HG02973 (cell line): ENCODE measurements at regions not wholly inside any gene's neighbourhood (a gene's known extent, or its start where the extent isn't known, plus 50 kb on each side); places are given as distances from the start of the nearest gene placed in this dataset.
"Not testable (repeated sequence)": the region's sequence is repeated elsewhere in the genome, so short reads cannot be mapped to it uniquely, and the experiment has no call there.

Experiments used
- ATAC-seq: cut with Tn5 transposase; IDR thresholded peaks from one replicate; pipeline ENCODE4 v1.9.1; 2021; ENCODE audit warnings: moderate library complexity; ENCODE audit not compliant: unreplicated experiment

DNA sequence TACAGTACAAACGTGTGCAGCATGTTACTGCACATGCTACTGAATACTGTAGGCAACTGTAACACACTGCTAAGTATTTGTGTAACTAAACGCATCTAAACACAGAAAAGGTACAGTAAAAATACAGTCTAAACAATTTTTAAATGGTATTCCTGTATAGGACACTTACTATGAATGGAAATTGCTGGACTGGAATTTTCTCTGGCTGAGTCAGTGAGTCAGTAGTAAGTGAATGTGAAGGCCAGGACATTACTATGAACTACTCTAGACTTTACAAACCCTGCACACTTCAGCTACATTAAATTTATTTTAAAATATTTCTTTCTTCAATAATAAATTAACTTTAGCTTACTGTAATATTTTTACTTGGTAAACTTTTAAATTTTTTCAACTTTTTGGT is 225.0 kb upstream of the TENT5A start:
- ATAC-seq = no peak

DNA sequence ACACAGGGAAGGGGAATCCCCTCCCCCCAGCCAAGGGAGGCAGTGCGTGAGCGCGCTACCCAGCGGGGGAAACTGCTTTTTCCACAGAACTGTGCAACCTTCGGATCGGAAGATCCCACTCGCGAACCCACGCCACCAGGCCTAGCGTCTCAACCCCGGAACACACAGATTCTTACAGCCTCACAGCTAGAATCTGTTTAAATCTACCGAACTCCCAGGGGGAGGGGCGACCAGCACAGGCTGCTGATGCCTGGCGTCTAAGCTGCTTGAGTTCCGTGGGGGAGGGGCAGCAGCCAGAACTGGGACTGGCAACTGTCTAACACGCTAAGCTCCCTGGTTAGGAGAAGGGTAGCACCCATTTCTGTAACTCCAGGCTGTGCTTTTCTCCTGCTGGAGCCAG is 217.3 kb upstream of the TENT5A start:
- ATAC-seq = no peak

DNA sequence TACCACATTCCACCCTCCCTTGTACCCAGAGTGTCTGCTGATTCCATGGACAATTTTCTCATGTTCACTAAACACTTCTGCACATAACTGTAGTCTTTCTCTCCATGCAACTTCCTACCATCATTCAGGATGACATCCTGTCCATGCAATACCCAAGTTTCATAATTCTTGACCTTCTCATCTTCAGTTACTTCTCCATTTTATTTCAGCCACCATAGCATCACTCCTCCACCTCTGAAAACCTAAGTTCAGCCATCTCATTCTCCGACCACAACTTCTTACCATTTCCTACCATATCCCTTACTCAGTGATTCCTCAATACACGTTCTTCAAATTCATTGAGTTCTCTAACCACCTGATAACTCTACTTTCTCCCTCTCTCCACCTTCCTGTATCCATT is 216.5 kb upstream of the TENT5A start:
- ATAC-seq = no peak

DNA sequence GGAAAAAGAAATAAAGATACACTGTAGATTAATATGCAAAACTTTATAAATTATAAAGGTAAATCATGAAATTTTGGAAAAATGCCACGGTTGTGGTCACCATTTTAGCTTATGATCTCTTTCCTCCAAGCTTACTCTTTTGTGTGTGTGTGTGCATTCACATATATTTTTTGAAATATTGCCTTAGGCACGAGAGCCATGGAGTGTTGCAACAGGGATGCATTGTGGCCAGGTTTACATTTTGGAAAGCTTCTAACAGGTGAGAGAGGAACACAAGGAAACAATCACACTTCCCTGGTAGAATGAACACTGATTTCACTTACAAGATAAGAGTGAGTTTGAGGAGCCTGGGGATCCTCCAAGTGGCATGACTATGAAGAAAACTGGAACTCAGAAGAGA is 214.5 kb upstream of the TENT5A start:
- no peak for ATAC-seq

DNA sequence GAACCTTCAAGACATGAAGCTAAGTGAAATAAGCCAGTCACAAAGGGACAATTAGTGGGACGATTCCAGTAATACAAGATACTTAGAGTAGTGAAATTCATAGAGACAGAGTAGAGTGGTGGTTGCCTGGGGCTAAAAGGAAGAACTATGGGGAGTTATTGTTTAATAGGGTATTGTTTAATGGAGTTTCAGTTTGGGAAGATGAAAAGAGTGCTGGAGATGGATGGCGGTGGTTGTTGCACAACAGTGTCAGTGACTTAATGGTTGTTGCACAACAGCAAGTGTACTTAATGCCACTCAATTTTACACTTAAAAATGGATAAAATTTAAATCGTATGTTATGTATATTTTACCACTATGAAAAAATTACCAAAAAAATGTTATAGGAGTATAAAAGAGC is 209.7 kb upstream of the TENT5A start:
- no peak for ATAC-seq

DNA sequence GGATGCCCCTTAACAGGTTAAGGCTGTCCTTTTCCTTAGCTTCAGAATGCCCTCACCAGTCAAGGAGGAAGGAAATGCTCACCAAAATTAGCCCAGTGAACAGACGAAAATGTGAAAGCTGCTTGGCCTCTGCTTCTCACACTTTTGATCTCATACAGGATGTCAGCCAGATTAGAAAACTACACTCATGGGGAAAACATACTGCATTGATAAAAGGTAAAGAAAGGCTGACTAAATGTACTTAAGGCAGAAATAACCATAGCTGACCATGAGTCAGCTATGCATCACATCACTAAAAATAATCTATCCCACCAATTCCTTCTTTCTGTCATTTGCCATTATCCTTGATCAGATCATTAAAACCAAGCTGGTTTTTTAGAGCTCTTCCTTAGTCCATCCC is 198.4 kb upstream of the TENT5A start:
- no peak for ATAC-seq

DNA sequence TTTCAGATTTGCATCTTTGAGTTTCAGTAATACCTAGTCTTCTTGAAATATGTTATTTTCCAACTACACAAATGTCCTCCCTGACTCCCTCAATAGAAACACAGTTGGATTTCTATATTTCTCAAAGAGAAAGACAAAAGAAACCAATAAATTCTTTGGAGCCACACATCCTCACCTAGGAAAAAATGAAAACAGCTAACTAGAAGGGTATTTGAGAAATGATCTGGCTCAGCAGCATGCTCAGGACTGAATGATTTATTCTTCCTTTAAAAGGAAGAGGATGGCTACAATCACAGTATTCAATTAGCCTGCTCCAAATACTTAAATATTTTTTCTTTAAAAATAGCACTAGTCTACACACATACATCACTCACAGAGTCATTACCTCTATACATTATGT is 196.4 kb upstream of the TENT5A start:
- no peak for ATAC-seq

DNA sequence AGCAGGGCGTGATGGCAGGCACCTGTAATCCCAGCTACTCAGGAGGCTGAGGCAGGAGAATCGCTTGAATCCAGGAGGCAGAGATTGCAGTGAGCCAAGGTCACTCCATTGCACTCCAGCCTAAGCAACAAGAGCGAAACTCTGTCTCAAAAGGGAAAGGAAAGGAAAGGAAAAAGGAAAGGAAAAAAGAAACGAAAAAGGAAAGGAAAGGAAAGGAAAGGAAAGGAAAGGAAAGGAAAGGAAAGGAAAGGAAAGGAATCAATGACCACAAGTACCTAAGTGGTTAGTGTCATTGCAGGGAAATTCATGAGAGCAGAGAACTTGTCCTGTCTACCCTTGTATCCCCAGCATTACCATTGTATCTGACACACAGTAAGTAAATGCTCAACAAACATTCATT is 195.7 kb upstream of the TENT5A start:
- not testable (repeated sequence) for ATAC-seq

DNA sequence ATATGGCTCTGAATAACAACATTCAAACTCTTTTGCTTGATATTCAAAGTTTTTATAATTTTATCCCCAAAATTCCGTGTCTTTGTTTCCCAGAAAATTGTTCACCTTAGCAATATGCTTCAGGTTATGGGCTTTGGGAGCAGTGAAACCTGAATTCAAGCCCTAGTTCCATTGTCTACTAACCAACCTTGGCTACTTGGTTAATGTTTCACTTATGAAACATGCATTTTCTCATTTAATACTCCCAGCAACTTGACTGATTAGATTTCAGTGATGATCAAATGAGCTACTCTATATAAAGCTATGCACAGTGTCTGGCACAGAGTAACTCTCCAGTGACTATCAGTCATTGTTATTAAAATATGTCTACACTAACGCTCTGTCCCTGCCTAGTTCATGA is 192.2 kb upstream of the TENT5A start:
- no peak for ATAC-seq

DNA sequence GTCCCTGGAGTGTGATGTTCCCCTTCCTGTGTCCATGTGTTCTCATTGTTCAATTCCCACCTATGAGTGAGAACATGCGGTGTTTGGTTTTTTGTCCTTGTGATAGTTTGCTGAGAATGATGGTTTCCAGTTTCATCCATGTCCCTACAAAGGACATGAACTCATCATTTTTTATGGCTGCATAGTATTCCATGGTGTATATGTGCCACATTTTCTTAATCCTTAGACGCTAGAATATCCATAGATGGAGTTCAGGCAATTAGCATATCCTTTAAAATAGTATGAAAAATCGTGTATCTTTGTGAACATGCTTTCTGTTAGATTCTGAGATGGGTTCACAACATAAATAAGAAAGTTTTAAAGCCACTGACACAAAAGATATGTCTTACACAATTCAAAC is 190.4 kb upstream of the TENT5A start:
- ATAC-seq = not testable (repeated sequence)

DNA sequence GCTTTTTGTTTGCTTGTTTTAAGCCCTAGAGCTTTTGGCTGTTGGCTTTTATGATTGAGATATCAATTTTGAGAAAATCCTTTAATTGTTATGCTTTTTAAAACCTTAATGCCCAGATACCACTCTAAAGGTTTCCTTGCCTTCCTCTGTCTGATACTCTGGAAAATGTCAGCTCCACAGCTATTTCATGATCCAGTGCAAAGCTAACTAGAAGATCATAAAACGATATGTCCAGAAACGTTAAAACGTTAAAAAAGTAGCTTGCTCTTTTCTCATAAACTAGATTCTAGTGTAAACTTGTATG is 189.5 kb upstream of the TENT5A start:
- no peak for ATAC-seq

DNA sequence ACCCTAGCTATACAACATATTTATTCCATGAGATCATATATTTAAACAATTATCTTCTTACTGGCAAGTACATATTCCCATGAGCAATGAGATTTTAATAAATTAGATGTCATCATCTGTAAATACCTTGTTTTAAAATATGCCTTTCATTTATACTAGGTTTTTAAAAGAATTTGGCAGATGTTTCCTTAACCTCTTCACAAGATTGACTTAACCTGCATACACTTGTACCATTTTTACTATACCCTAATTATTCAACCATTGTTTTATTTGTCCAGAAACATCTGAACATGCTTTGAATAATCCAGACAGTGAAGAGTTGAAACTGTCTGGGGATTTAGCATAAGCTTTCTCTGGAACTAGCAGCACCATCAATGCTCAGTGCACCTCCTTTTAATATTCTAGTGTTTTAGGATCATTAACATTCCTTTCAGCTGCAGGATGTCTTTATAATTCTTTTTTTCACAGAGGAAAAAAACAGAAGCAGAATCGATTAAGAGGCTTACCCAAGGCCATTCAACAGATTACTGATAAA is 188.0 kb upstream of the TENT5A start:
- ATAC-seq = no peak

DNA sequence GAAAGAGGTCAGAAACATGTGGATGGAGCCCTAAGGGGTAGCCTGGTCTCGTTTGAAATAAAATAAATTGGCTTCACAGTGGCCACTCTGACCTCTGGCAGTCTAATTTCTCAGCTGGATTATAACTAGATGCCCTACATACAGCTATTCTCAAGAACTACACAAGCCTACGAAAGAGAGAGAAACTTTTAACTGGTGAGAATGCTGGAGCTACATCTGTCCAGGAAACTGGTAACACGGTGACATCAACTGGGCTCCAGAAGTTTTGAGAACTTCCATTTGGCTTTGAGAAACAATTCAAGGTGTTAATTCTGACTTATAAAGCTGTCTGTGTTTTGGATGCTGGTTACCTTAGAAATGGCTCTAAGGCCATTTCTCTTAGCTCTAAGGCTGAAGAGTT is 187.3 kb upstream of the TENT5A start:
- ATAC-seq = no peak

DNA sequence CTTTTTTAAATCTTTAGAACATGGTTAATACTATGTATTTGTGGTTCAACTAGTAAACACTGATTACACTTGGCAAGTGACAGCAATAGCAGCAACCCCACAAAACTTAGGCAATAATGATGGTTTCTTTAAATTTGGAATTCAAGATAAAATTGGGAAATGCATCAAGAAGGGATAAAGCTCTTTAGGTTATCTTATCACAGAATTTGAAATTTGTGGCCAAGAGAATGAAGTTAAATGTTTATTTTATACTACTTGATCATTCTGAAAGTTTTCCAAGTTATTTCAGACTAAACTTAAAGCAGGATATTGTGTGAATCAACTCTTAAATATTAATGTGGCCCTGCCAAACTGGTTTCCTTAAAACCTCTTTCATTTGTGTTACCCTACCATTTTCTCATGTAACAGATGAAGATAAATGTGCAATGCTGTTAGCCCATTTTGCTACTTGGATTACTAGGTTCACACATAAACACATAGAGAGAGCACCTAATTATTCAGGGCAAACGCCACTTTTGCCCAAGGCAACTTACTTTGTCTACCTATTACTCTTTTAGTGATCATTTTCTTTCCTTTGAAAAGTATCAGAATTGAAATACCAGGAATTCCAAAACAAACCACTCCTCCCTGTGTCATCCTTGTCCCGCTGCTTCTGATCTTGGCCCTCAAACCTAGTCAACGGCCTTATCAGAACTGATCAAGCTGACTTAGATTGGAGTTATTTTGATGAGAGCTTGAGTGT is 186.7 kb upstream of the TENT5A start:
- ATAC-seq = no peak

DNA sequence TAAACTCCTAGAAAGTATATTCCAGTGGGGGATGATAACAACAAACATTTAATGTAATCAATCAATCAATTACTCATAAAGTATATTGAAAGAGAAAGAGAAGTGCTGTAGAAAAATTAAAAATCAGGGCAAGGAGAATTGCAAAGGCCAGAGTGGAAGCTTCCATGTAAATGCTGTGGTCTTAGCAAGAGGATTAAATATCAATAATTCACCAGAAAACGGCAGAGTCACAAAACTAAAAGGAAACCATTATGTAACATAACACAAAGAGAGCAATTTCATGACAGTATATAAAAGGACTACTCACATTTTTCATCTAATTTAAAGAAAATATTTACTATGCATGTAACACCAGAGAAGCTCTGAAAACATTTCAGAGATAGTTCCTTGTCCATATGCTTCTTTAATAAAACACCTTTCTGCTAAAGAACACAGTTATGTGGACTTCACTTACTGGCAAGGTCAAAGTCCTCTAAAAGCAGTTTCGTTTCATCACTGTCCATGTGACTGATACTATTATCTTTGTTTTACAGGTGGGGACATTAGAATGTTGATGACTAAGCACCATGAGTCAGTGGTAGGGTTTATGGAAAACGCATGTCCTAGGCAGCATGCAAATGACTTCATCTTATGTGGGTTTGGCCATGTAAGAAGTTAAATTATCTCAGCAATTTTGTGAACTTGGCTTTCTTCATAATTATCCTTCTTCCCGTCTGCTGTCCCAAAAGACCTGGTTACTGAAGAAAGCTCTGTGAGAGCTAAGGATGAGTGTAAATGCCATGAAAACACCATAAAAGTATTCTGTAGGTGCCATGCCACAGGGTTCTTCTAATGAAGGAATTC is 185.8 kb upstream of the TENT5A start:
- ATAC-seq = peak; percentile 80

DNA sequence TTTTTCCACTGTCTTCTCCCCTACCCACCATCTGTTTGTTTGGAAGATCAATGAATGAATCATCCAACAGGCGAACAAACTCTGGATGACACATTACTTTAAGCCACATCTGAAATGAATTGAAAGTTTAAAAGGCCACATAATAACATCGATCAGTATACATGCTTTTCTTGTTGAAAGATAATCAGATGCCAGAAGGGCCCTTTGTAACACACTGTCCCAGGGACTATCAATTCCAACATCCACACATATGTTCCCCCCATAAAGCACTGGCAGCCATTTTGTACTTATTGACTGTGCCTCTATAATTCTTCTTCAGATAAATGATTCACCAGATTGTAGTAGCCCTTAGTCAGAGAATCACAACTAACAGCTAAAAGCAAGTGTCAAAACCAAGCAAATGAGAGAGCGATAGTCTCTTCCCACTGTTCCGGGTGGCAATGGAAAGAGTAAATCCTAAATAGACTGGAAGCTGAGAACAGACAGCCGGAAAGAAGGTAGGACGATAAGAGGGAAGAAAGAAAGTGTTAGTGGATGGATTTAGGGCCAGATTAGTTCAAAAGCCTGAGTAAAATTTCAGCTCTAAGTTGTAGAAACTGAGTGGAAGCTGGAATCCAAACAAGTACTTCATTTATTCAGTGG is 184.9 kb upstream of the TENT5A start:
- ATAC-seq = no peak

DNA sequence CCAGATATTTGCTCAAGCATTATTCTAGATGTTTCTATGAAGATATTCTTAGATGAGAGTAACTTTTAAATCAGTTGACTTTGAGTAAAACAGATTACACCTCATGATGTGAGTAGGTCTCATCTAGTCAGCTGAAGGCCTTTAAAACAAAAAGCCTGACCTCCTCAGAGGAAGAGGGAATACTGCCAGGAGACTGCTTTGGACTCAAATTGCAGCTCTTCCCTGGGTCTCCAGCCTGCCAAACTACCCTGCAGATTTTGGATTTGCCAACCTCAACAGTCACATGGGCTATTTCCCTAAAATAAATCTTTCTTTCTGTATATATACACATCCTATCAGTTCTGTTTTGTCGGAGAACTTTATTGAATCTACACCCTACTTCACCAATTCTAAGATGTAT is 182.5 kb upstream of the TENT5A start:
- ATAC-seq = no peak

DNA sequence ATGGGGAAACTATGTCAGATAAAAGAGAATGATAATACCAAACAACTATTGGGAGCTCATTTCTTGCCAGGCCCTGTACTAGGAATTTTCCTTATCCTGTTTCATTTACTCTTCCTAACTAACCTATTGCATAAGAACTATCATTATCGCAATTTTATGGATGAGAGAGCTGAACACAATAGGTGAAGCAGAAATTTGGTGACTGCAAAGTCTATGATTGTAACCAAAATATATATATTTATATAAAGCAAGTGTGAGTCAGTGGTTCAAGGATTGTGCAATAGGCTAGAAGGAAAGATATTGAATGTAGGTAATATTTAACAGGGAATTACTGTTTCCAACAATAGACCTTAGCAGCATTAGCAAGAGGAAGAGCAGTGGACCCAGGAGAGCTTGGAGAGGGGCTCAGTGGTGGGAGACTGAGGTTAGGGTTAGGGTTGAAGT is 181.1 kb upstream of the TENT5A start:
- ATAC-seq = no peak

DNA sequence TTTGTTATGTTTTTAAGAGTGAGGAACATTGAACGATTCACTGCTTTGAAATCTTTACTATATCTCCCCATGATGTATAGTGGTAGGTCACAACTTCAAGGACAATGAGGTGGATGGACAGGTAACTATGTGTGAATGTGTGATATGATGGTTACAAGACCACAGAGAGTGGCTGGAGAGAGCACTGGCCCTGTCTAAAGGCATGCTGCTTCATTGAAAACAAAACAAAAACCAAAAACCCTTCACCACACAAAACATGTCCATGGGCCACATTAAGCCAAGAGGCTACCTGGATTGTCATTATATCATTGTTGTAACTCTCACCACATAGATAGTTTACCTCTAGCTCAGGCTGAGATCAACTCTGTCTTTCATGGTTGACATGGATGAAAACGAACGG is 180.6 kb upstream of the TENT5A start:
- no peak for ATAC-seq

DNA sequence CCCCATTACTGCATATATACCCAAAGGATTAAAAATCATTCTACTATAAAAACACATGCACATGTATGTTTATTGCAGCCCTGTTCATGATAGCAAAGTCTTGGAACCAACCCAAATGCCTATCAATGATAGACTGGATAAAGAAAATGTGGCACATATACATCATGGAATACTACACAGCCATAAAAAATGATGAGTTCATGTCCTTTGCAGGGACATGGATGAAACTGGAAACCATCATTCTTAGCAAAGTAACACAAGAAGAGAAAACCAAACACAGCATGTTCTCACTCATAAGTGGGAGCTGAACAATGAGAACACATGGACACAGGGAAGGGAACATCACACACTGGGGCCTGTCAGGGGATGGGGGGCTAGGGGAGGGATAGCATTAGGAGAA is 180.0 kb upstream of the TENT5A start:
- not testable (repeated sequence) for ATAC-seq

DNA sequence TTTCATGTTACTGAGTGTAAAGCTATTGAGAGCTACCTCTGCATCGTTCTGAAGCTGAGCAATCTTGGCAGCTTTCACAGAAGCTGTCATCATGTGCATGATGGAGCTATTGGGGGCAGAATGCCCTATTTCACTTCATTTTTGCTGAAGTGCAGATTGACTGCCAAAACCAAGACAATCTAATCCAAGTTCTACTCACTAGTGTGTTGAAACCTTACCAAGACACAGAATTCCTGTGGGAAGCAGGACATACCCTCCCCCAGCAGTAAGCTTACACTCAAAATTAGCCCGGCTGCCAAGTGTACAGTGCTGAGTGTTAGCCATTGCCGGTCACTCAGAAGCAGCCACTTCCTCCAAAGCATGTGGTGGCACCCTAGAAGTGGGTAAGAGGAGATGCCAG is 177.3 kb upstream of the TENT5A start:
- no peak for ATAC-seq

DNA sequence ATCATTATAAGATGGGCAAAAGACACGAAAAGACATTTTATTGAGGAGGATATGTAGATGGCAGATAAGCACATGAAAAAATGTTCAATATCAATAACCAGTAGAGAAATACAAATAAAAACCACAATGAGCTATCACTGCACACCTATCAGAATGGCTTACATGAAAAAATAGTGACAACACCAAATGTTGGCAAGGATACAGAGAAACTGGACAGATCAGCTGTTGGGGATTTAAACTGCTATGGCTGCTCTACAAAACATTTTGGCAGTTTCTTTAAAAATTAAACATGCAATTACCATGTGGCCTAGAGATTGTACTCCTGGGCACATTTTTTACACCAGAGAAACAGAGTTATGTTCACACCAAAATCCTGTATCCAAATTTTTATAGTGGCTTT is 172.7 kb upstream of the TENT5A start:
- no peak for ATAC-seq
